ENCODE measurements at regions not wholly inside any gene's neighbourhood (a gene's known extent, or its start where the extent isn't known, plus 50 kb on each side); places are given as distances from the start of the nearest gene placed in this dataset.
"Not testable (repeated sequence)": the region's sequence is repeated elsewhere in the genome, so short reads cannot be mapped to it uniquely, and the experiment has no call there.

- DNase-seq (ENCODE audit: low spot score), result no peak
Measured at GRCh38 chr14:88064841-88065240, 59.9 kb downstream of the GPR65 start.

DNA sequence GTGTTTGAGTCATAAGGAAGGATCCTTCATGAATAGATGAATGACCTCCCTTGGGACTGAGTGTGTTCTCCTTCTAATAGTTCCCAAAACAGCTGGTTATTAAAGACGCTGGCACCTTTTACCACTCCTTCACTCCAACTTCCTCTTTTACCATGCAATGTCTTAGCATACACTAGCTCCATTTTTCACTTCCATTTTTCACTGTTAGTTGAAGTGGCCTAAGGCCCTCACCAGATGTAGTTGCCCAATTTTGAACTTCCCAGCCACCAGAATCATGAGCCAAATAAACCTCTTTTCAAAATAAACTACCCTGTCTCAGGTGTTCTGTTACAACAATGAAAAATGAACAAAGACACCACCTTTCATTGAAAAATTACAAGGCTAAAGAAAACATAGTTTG lies 64.7 kb downstream of the GPR65 start:
- no peak for DNase-seq (ENCODE audit: low spot score)

DNA sequence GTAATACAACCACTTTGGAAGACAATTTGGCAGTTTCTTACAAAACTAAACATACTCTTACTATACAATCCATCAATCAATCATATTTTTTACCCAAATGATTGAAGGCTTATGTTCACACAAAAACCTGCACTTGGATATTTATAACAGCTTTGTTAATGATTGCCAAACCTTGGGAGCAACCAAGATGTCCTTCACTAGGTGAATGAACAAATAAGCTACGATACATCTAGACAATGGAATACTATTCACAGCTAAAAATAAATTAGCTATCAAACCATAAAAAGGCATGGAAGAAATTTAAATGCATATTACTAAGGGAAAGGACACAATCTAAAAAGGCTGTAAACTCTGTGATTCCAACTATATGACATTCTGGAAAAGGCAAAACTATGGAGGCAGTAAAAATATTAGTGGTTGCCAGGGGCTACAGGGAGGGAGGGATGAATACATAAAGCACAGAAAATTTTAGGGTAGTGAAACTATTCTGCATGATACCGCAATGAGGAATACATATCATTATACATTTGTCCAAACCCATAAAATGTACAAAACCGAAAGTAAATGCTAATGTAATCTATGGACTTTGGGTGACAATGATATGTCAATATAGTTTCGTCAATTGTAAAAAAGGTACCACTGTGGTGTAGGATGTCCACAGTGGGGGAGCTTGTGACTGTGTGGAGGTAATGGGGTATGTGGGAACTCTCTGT lies 70.5 kb downstream of the GPR65 start:
- DNase-seq (ENCODE audit: low spot score), result no peak

GRCh38 chr14:88078525-88078924 lies 73.6 kb downstream of the GPR65 start:
- no peak for DNase-seq (ENCODE audit: low spot score)

GRCh38 chr14:88079624-88080023 lies 74.7 kb downstream of the GPR65 start:
- no peak for DNase-seq (ENCODE audit: low spot score)

- DNase-seq (ENCODE audit: low spot score), result no peak
Measured at GRCh38 chr14:88085736-88086135, 80.8 kb downstream of the GPR65 start.

DNA sequence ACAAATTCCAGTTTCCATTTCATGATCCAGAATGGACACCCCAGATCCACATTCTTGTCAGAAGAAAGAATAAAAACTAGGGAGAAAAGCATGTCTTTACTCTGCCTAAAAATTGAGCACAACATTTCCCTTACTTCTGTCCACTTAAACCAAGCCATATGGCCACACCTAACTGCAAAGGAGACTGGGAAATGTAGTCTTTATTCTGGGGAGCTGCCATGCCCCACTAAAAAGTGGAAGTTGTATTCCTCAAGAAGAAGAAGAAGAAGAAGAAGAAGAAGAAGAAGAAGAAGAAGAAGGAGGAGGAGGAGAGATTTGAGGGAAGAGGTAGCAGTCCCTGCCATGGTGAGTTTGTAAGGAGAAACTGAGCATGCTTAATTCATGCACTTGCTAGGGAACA lies 84.5 kb downstream of the GPR65 start:
- DNase-seq (ENCODE audit: low spot score), result no peak

GRCh38 chr14:88092529-88092928 lies 87.6 kb downstream of the GPR65 start:
- no peak for DNase-seq (ENCODE audit: low spot score)

- no peak for DNase-seq (ENCODE audit: low spot score)
Measured at GRCh38 chr14:88095791-88096190, 90.9 kb downstream of the GPR65 start.

DNA sequence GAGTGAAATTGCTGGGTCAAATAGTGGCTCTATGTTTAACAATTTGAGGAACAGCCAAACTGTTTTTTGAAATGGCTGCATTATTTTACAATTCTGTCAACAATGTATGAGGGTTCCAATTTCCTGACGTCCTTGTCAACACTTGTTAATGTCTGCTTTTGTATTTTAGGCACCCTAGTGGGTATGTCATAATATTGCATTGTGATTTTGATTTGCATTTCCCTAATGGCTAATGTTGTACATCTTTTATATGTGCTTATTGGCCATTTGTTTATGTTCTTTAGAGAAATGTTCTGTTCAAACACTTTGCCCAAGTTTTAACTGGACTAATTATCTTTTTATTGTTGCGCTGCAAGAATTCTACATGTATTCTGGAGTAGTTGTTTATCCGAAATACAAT lies 93.2 kb downstream of the GPR65 start:
- no peak for DNase-seq (ENCODE audit: low spot score)

DNA sequence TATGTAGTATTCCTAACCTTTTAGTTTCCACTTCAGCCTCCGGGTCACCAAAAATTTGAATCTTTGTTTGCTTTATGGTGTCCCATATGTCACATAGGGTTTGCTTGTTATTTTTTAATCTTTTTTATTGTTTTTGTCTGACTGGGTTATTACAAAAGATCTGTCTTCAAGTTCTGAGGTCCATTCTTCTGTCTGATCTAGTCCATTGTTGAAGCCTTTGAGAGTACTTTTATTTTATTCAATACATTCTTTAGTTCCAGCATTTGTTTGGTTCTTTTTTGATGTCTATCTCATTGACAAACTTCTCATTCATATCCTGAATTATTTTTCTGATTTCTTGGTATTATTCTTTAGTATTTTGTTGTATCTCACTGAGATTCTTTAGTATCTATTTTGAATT lies 99.8 kb downstream of the GPR65 start:
- no peak for DNase-seq (ENCODE audit: low spot score)

DNA sequence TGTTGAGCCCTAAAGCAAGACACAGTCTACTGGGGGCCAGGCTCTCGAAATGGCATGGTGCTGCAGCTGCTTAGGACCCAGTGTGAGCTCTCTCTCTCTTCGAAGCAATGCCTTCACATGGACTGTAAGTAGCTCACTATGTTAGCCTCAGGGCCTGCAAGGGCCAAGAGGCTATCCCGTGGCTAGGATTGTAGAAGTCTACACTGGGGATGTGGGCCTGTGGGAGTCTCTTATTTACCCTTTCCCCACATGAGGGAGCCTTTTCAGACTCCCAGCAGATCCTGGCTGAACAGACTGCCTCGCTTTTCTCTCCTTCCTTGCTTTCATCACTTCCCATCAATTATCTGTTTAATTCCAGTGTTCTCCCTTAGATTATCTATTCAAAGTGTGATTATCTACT lies 101.4 kb downstream of the GPR65 start:
- DNase-seq (ENCODE audit: low spot score), result no peak

DNA sequence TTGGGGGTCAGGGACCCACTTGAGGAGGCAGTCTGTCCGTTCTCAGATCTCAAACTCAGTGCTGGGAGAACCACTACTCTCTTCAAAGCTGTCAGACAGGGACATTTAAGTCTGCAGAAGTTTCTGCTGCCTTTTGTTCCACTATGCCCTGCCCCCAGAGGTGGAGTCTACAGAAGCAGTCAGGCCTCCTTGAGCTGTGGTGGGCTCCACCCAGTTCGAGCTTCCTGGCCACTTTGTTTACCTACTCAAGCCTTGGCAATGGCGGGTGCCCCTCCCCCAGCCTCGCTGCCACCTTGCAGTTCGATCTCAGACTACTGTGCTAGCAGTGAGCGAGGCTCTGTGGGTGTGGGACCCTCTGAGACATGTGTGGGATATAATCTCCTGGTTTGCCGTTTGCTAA lies 122.7 kb downstream of the GPR65 start:
- DNase-seq (ENCODE audit: low spot score), result not testable (repeated sequence)

DNA sequence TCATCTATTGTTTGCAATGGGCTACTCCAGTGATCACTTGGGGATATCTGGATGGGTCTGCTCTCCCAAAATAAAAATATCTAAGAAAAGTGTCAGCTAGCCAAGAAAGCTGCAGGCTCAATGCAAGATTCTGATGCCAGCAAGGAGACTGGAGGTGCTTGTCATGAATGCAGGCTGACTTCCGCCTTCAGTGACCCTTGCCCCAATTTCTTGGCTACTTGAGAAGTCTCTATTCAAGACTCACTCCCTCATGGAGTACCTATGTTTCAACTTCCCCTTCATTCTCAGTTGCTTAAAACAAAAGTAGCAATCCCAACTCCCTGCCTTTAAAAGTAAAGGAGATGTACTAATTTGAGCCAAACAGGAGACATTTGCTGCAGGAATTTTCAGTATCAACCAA lies 123.9 kb downstream of the GPR65 start:
- peak; percentile 34 for DNase-seq (ENCODE audit: low spot score)

DNA sequence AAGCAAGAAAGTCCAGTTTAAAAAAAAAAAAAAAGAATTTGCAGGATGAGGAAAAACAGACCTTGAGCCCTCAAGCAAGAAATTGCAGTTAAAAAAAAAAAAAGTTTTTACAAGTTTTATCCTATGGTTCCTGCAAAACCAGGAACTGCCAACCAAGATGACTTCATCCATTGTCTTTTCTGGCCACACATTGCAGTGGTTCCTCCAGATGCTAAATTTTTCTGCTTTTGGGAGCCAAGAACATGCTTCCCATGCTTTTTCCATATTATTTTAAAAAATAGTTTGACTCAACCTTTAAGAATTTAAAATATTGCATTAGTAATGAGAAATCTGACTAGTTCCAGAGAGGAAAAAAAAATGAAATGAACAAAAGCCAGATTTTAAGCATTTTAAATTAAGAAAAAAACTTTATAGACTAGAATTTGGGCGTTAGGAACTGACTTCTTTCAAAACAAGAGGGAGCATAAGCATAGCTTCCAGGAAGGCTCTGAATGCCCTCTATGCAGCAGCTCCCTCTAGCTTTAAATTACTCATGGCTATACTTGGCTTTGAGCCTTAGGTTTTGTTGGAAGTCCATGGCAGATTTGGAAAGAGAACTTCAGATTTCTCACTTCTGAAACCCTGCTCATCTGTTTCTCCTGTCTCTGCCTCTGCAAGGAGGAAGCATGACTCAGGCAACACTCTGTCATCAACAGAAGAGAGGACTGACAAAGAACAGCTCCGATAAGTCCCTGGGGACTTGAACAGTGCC lies 124.5 kb downstream of the GPR65 start:
- peak; percentile 79 for DNase-seq (ENCODE audit: low spot score)

DNA sequence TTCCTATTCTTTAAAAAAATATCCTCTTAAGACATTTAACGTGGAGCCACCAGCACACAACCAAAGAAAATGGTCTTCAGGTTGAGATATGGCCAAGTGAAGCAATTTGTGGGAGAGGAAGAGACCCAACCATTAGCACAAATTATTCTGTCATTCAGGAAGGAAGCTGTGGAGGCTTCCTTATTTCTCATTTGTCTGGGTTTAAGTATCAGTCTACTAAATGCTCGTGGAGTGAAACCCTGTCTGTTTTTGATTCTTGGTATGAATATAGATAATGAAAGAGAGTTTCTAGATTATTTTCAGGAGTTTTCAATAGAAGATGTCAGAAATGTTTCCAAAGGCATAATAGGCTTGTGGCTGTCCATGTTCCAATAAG lies 125.1 kb downstream of the GPR65 start:
- DNase-seq (ENCODE audit: low spot score), result no peak

Measured in pons (tissue), 1 donor.